Thyroid gland (tissue), 4 donors: ENCODE measurements at regions not wholly inside any gene's neighbourhood (a gene's known extent, or its start where the extent isn't known, plus 50 kb on each side); places are given as distances from the start of the nearest gene placed in this dataset.

Source experiments
- POLR2A ChIP-seq, 2 donors: fragments of 450-650 bp; IDR thresholded peaks; one replicate each; pipeline ENCODE4 v1.6.1; 2017; ENCODE audit warnings: antibody characterized with exemption in 2 of 2, mild to moderate bottlenecking in 2 of 2, moderate library complexity in 1 of 2
- TF ChIP-seq, protein P1 (sequence below), 6 experiments: fragments of 200-600 bp in 3 of 6; fragments of 450-650 bp in 3 of 6; sonication (generic) in 3 of 6; IDR thresholded peaks; one replicate each; pipeline ENCODE4 v1.5.1; 2016 to 2019; ENCODE audit warnings: antibody characterized with exemption in 6 of 6, mild to moderate bottlenecking in 2 of 6, inconsistent platforms in 1 of 6, moderate library complexity in 1 of 6

DNA sequence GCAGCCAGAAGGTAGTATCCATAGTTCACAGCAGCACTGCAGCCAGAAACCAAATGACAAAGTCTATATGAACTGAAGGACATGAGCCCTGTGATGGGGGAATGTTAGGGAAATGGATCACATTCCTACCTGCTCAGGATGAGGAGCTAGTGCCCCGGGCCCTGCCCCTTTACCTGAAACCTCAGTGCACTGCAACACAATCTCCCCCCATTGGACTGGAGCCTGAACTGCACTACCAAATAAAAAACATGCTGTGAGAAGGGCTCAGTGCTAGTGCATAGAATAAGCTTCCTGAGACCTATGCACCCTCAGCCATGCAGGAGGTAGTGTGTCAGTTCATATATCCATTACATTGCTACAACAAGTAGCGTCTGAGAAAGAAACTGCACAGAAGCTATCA, 477.8 kb downstream of the HACE1 start:
- TF ChIP-seq POLR2A (IDR thresholded peaks at IDR 0.05), result no peak
- TF ChIP-seq, protein P1, sequence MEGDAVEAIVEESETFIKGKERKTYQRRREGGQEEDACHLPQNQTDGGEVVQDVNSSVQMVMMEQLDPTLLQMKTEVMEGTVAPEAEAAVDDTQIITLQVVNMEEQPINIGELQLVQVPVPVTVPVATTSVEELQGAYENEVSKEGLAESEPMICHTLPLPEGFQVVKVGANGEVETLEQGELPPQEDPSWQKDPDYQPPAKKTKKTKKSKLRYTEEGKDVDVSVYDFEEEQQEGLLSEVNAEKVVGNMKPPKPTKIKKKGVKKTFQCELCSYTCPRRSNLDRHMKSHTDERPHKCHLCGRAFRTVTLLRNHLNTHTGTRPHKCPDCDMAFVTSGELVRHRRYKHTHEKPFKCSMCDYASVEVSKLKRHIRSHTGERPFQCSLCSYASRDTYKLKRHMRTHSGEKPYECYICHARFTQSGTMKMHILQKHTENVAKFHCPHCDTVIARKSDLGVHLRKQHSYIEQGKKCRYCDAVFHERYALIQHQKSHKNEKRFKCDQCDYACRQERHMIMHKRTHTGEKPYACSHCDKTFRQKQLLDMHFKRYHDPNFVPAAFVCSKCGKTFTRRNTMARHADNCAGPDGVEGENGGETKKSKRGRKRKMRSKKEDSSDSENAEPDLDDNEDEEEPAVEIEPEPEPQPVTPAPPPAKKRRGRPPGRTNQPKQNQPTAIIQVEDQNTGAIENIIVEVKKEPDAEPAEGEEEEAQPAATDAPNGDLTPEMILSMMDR (IDR thresholded peaks at IDR 0.05), result no peak
